PC-3 (cell line): ENCODE measurements at regions not wholly inside any gene's neighbourhood (a gene's known extent, or its start where the extent isn't known, plus 50 kb on each side); places are given as distances from the start of the nearest gene placed in this dataset.

Experiments
- CTCF ChIP-seq: fragments of 300-600 bp; sonication (generic); conservative IDR thresholded peaks from 2 replicates; pipeline ENCODE4 v1.5.1; 2017; ENCODE audit warnings: antibody characterized with exemption, low read depth, mild to moderate bottlenecking, low read length
- EZH2phosphoT487 ChIP-seq: fragments of 300-600 bp; sonication (generic); IDR thresholded peaks from 2 replicates; pipeline ENCODE4 v1.6.1; 2018; ENCODE audit warnings: mild to moderate bottlenecking, antibody characterized with exemption, low read length, borderline replicate concordance

GRCh38 chr3:152156880-152157279 is 111.8 kb upstream of the MBNL1 start:
- no peak for TF ChIP-seq EZH2phosphoT487
- no peak for TF ChIP-seq CTCF
